GM06990 (cell line): ENCODE measurements at regions not wholly inside any gene's neighbourhood (a gene's known extent, or its start where the extent isn't known, plus 50 kb on each side); places are given as distances from the start of the nearest gene placed in this dataset.

Experiments
- DNase-seq: peaks from one replicate; pipeline ENCODE4 v3.0.0-alpha.2; 2011; ENCODE audit not compliant: insufficient read length; ENCODE audit errors: extremely low read depth
- H3K27me3 ChIP-seq: replicated peaks from 2 replicates; pipeline ENCODE4 v1.6.0; 2011; ENCODE audit warnings: low read length; ENCODE audit not compliant: control insufficient read depth, insufficient read depth
- H3K36me3 ChIP-seq: 2 replicates; pipeline ENCODE4 v1.5.1; 2011; ENCODE audit warnings: low read length; ENCODE audit not compliant: control insufficient read depth, insufficient read depth
- H3K4me3 ChIP-seq: replicated peaks from 2 replicates; pipeline ENCODE4 v1.5.1; 2011; ENCODE audit warnings: low read depth, mild to moderate bottlenecking, control low read depth, low read length
- CTCF ChIP-seq: IDR thresholded peaks from 2 replicates; pipeline ENCODE4 v1.5.1; 2011; ENCODE audit warnings: low read length, control low read depth, mild to moderate bottlenecking, inconsistent platforms; ENCODE audit not compliant: insufficient read depth, poor library complexity, severe bottlenecking

- no peaks in the 10 kb centered on the region for H3K27me3 ChIP-seq
- no peak for TF ChIP-seq CTCF
- DNase-seq, result no peak
- H3K36me3 ChIP-seq, result no peaks in the 10 kb centered on the region
- no peak overlapping the region for H3K4me3 ChIP-seq
Observed at GRCh38 chr13:22198001-22198400, 527.1 kb downstream of the FGF9 start.

GRCh38 chr13:22198641-22199217 is 527.9 kb downstream of the FGF9 start:
- no peak overlapping the region for H3K4me3 ChIP-seq
- H3K36me3 ChIP-seq, result no peaks in the 10 kb centered on the region
- no peak for TF ChIP-seq CTCF
- DNase-seq, result no peak
- H3K27me3 ChIP-seq, result no peaks in the 10 kb centered on the region

GRCh38 chr13:22200440-22200839 is 529.6 kb downstream of the FGF9 start:
- no peaks in the 10 kb centered on the region for H3K36me3 ChIP-seq
- no peaks in the 10 kb centered on the region for H3K27me3 ChIP-seq
- TF ChIP-seq CTCF, result no peak
- no peak for DNase-seq
- no peak overlapping the region for H3K4me3 ChIP-seq

- H3K36me3 ChIP-seq, result no peaks in the 10 kb centered on the region
- TF ChIP-seq CTCF, result no peak
- H3K4me3 ChIP-seq, result no peak overlapping the region
- H3K27me3 ChIP-seq, result no peaks in the 10 kb centered on the region
- DNase-seq, result no peak
Observed at GRCh38 chr13:22201375-22201925, 530.6 kb downstream of the FGF9 start.

GRCh38 chr13:22210134-22210930 is 539.5 kb downstream of the FGF9 start:
- DNase-seq, result no peak
- no peak for TF ChIP-seq CTCF
- no peaks in the 10 kb centered on the region for H3K27me3 ChIP-seq
- H3K4me3 ChIP-seq, result no peak overlapping the region
- no peaks in the 10 kb centered on the region for H3K36me3 ChIP-seq

GRCh38 chr13:22211876-22212275 is 541.0 kb downstream of the FGF9 start:
- no peak for TF ChIP-seq CTCF
- no peak overlapping the region for H3K4me3 ChIP-seq
- H3K36me3 ChIP-seq, result no peaks in the 10 kb centered on the region
- no peaks in the 10 kb centered on the region for H3K27me3 ChIP-seq
- no peak for DNase-seq
